GM21717 (cell line): ENCODE measurements at regions not wholly inside any gene's neighbourhood (a gene's known extent, or its start where the extent isn't known, plus 50 kb on each side); places are given as distances from the start of the nearest gene placed in this dataset.
"Not testable (repeated sequence)": the region's sequence is repeated elsewhere in the genome, so short reads cannot be mapped to it uniquely, and the experiment has no call there.

Experiments
- ATAC-seq: cut with Tn5 transposase; IDR thresholded peaks from one replicate; pipeline ENCODE4 v1.9.1; 2021; ENCODE audit warnings: mild to moderate bottlenecking, moderate library complexity; ENCODE audit not compliant: unreplicated experiment

DNA sequence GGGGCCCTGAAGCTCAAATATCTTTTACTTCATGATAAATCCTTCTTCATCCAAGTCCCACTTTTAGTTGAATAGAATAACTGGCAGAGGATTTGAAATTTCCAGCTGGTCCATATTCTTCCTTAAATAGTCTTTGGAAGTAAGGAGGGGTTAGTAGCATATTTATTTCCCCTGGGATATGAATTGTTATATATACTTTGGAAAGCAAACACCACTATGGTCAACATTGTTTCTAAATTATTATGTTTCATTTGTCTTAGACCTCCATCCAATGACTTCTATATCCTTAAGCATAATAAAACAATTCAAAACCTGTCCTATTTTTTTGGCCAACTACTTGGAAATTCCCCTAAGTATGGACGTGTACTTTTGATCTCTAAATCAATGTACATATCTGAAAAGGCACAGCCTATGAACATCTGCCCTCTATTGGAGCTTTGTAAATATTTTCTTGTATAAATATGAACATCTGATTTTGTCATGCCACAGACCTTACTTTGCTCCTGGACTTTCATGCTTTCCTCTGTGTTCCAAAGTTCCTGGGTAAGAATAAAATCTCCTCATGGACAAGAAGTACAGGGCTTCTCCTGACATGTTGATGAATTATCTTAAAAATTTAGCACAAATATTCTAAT, 1212.0 kb downstream of the GALC start:
- no peak for ATAC-seq

DNA sequence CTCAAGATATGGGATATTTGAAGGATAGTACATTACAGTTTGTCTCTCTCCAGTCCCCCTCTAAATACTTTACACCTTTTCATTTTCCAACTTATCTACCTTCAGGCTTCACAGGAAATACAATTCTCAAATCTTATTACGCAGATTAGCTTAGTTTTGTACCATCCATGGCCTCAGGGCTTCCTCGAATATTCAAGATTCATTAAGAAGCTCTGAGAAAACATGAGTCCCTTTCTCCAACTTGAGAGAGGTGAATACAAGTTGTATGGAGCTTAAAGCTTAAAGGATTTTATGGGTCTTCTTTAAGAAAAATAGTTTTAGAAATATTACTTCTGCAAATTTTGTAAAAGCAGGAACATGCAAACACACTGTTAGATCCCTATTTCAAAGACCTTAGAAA, 1212.5 kb downstream of the GALC start:
- no peak for ATAC-seq

DNA sequence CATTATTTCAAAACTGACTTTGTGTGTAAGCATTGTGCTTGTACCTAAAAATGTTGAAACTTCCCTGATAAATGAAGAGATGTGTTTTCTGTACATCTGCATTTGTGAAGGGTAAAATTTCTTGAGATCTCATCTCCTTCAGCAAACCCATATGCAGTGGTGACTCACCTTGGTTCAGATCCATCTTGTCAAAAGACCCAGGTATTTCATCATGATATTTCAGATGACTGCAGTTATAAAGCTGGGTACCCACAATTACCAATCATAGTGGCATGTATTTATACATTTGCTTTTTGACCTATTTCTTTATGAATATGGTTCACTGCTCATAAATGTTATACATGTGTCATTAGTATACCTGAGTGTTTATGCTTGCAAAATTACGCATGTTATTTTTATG, 1213.6 kb downstream of the GALC start:
- ATAC-seq: no peak

- ATAC-seq: no peak
Observed at GRCh38 chr14:86777963-86778602, 1214.9 kb downstream of the GALC start.

DNA sequence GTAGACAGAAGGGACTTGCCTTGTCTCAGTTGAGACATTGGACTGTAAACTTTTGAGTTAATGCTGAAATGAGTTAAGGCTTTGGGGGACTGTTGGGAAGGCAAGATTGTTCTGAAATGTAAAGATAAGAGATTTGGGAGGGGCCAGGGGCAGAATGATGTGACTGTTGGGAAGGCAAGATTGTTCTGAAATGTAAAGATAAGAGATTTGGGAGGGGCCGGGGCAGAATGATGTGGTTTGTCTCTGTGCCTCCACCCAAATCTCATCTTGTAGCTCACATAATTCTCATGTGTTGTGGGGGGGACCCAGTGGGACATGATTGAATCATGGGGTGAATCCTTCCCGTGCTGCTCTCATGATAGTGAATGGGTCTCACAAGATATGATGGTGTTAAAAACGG, 1217.1 kb downstream of the GALC start:
- ATAC-seq: not testable (repeated sequence)

- ATAC-seq: no peak
Observed at GRCh38 chr14:86774916-86775315, 1218.1 kb downstream of the GALC start.

- ATAC-seq: no peak
Observed at GRCh38 chr14:86772075-86772474, 1220.9 kb downstream of the GALC start.

- ATAC-seq: no peak
Observed at GRCh38 chr14:86770186-86770585, 1222.8 kb downstream of the GALC start.

- ATAC-seq: no peak
Observed at GRCh38 chr14:86766469-86766868, 1226.5 kb downstream of the GALC start.

DNA sequence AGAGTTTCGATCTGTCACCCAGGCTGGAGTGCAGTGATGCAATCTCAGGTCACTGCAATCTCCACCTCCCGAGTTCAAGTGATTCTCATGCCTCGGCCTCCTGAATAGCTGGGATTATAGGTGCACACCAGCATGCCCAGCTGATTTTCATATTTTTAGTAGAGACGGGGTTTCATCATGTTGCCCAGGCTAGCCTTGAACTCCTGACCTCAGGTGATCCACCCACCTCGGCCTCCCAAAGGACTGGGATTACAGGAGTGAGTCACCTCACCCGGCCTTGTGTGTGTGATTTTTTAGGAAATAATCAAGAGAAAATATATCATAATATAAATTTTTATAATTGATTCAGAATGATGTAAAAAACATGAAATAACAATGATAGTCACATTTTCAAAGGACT, 1231.4 kb downstream of the GALC start:
- ATAC-seq: no peak

DNA sequence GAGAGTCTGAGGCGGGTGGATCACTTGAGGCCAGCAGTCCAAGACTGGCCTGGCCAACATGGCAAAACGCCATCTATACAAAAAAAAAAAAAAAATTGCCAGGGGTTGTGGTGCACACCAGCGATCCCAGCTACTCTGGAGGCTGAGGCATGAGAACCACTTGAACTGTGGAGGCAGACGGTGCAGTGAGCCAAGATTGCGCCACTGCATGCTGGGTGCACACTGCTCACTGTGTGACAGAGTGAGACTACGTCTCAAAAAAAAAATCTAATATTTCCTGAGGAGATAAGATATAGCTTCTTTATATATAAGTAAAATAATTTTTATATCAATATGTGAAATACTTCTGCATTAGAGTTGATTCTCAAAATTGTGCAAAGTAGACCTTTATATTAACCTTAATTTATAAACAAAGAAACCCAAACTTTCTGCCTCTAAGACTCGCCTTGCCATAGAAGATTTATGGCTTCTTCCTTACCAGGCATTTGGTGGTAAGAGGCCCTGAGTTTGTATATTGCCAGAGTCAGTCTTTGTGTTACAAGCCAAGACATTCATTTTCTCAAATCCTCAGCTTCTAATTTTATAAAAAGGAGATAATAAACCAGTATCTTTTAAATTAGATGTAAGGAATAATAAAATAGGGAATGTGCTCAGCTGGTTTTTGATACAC, 1226.7 kb downstream of the FLRT2 start:
- no peak for ATAC-seq

- ATAC-seq: not testable (repeated sequence)
Observed at GRCh38 chr14:86750488-86750887, 1220.5 kb downstream of the FLRT2 start.

- no peak for ATAC-seq
Observed at GRCh38 chr14:86739761-86740160, 1209.8 kb downstream of the FLRT2 start.

DNA sequence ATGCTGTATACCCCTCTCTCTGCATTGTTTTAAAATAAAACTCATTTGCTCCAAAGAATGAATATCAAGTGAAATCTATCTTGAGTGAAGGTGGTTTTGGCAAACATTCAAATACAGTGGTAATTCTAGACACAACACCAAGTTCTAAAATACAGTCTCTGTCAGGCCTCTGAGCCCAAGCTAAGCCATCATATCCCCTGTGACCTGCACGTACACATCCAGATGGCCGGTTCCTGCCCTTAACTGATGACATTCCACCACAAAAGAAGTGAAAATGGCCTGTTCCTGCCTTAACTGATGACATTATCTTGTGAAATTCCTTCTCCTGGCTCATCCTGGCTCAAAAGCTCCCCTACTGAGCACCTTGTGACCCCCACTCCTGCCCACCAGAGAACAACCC, 1201.5 kb downstream of the FLRT2 start:
- ATAC-seq: not testable (repeated sequence)

- no peak for ATAC-seq
Observed at GRCh38 chr14:86723254-86723624, 1193.3 kb downstream of the FLRT2 start.

GRCh38 chr14:86722612-86723253, 1192.8 kb downstream of the FLRT2 start:
- ATAC-seq: no peak

GRCh38 chr14:86714575-86714974, 1184.6 kb downstream of the FLRT2 start:
- ATAC-seq: no peak

DNA sequence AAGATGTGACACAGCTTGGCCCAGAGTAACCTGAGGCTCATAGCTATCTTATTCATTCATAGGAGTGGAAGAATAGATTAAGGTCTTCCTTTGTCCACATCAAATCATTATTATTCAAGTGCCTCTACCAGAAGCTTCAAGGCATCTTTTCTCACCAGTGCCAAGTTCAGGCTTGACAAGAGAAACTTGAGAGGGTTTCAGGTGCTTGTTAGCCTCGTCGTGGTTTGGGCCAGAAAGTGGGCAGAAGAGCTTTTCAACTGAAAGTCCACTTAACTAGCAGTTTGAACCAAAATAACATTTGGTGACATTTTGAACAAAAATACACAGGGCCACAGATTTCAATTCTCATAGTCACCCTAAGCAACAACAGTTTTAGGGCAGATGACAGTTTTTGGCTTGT, 1184.2 kb downstream of the FLRT2 start:
- ATAC-seq: no peak

DNA sequence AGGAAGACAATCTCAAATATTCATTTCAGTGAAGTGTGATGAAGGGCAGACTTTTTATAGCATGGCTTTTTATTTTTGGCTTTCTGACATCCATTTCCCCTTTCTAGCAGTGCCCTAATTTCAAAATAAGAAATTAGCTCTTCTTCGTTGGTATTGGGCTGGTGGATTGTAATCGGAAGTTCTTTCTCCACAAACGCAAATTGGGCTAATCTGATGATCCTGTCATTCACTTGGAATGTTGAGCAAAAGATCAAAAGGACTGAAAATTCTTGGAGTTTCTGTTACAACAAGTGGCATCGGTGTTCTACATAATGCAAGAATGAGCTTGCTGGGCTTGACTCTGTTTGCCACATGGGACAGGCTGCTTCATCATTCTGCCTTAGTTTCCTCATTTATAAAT, 1182.8 kb downstream of the FLRT2 start:
- no peak for ATAC-seq

GRCh38 chr14:86712176-86712575, 1182.2 kb downstream of the FLRT2 start:
- no peak for ATAC-seq

- ATAC-seq: no peak
Observed at GRCh38 chr14:86708846-86709339, 1178.9 kb downstream of the FLRT2 start.

DNA sequence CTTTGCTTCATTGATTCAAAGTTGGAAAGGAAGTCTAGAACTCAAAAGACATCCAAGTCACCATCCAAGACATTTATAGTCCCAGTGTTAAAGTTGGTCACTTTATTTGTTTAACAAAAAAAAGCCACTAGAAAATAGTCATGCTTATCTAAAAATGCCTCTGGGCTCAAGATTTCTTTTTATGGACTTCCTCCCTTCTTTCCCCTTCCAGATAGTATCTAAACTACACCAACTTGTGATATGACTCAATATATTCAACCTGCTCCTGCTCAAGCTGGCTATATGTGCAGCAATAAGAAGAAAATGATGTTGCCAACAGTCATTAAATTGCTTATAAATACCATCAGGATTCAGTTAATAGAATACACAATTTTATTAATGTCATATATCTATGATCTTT, 1177.1 kb downstream of the FLRT2 start:
- no peak for ATAC-seq
